ENCODE measurements at regions not wholly inside any gene's neighbourhood (a gene's known extent, or its start where the extent isn't known, plus 50 kb on each side); places are given as distances from the start of the nearest gene placed in this dataset.

DNA sequence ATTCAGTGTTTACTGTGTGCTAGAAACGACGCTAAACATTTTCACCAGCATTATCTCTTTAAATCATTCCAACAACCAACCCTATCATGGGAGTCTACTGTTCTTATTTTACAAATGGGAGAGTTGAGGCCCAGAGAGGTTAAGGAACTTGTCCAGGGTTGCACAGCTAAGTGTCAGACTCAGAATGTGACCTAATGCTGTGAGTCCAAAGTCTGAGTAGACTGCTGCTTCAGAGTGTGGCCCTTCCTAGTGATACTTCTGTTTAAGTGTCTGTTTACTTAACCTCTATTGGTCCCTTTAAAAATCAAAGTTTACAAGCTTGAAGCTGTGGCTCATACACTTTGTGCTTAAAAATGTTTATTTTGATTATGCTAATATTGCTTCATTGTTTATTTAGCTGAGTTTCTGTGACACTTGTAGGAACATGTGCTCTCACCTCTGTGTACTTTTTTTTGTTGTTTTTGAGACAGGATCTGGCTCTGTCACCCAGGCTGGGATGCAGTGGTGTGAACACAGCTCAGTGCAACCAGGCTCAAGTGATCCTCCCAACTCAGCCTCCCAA lies 84.4 kb upstream of the SYPL1 start:
- no peaks in the 10 kb centered on the region for H4K20me1 ChIP-seq (ENCODE audit: insufficient read depth, poor library complexity, severe bottlenecking)
- no peak overlapping the region for H3K27ac ChIP-seq
- no peaks in the 10 kb centered on the region for H3K9me2 ChIP-seq (replicated peaks; ENCODE audit: insufficient read depth)
- H3K4me1 ChIP-seq (ENCODE audit: insufficient read depth): peaks cover 4% of the 10 kb centered on the region
- H2AFZ ChIP-seq: no peak overlapping the region
- 93% methylated on average over 2 of the region's 2 CpGs for whole genome bisulfite sequencing (ENCODE audit: low lambda C conversion rate, missing lambda C conversion rate)
- H3K9me3 ChIP-seq (ENCODE audit: low read depth): no peaks in the 10 kb centered on the region
- H3K27me3 ChIP-seq: peaks cover 2% of the 10 kb centered on the region
- no peak overlapping the region for H3K4me3 ChIP-seq
- H3K4me2 ChIP-seq: no peak overlapping the region
- peak; percentile 34 for DNase-seq (ENCODE audit: low spot score)
- TF ChIP-seq, protein P1, sequence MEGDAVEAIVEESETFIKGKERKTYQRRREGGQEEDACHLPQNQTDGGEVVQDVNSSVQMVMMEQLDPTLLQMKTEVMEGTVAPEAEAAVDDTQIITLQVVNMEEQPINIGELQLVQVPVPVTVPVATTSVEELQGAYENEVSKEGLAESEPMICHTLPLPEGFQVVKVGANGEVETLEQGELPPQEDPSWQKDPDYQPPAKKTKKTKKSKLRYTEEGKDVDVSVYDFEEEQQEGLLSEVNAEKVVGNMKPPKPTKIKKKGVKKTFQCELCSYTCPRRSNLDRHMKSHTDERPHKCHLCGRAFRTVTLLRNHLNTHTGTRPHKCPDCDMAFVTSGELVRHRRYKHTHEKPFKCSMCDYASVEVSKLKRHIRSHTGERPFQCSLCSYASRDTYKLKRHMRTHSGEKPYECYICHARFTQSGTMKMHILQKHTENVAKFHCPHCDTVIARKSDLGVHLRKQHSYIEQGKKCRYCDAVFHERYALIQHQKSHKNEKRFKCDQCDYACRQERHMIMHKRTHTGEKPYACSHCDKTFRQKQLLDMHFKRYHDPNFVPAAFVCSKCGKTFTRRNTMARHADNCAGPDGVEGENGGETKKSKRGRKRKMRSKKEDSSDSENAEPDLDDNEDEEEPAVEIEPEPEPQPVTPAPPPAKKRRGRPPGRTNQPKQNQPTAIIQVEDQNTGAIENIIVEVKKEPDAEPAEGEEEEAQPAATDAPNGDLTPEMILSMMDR (IDR thresholded peaks at IDR 0.05; ENCODE audit: poor library complexity): no peak
- H3K36me3 ChIP-seq (replicated peaks; ENCODE audit: insufficient read depth, low read depth): no peaks in the 10 kb centered on the region
- H3K79me2 ChIP-seq: no peaks in the 10 kb centered on the region

DNA sequence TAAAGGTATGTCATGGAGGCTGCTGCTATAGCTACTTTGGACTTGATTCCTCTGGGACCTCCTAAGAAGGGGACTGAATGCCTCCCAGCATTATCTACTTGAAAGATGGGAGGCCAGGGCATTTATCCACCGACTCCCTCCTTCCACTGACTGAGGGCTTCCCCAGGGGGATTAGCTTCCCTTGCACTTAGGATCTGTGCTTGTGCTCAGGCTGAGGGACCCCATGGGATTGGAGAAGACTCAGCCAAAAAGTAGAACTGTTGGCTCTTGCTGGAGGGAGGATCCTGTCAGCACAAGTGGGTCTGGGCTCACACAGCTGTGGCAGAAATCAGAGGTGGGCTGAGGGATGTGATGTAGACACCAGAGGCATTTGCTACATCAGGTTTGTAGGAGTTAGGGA lies 81.5 kb upstream of the SYPL1 start:
- Histone ChIP-seq H3K9me3 (ENCODE audit: low read depth) (no peaks in the 10 kb centered on the region), H3K9me2 (replicated peaks; ENCODE audit: insufficient read depth) (no peaks in the 10 kb centered on the region), H3K4me2 (no peak overlapping the region), H3K36me3 (replicated peaks; ENCODE audit: insufficient read depth, low read depth) (no peaks in the 10 kb centered on the region), H3K79me2 (no peaks in the 10 kb centered on the region), H3K4me1 (ENCODE audit: insufficient read depth) (no peaks in the 10 kb centered on the region), H3K27me3 (peaks cover 3% of the 10 kb centered on the region), H3K4me3 (no peak overlapping the region), H3K27ac (no peak overlapping the region), H2AFZ (no peak overlapping the region), H4K20me1 (ENCODE audit: insufficient read depth, poor library complexity, severe bottlenecking) (no peaks in the 10 kb centered on the region)
- TF ChIP-seq EZH2 (IDR thresholded peaks at IDR 0.05; ENCODE audit: borderline replicate concordance) (no peak), EZH2phosphoT487 (IDR thresholded peaks at IDR 0.05; ENCODE audit: low read depth, severe bottlenecking, unreplicated experiment) (no peak)
- TF ChIP-seq, protein P1 (IDR thresholded peaks at IDR 0.05; ENCODE audit: poor library complexity): no peak
- DNase-seq (ENCODE audit: low spot score): no peak
- 82% methylated on average over 1 of the region's 1 CpG for WGBS (ENCODE audit: low lambda C conversion rate, missing lambda C conversion rate)

DNA sequence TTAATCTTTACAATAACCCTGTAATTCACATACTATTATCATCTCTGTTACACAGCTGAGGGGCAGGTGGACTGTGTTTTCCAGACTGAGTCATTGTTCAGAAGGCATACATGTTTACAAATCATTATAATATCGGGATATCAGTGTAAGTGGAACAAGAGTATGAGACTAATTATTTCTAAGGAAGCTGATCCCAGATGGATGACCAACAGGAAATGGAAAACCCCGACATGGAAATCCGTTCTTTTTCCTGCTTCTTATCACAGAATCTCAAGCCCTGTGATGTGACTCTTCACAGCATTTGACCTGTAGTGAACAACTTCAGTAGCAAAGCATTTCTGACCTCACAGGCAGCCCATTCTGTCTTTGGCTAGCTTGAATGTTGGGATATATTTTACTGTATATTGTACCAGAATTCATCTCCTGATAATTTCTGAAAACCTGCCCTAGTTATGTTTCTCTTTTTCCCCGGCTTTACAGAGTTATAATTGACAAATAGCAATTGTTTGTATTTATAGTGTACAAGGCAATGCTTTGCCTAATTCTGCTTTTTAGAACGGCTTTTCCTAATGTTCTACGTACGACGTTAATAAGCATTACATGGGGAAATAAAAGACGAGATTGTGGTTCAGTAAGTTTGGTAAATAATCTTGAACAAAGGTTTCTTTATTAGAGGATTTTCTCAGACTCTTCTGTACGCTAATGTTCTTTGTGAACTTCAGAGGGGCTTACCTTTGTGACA lies 78.6 kb upstream of the SYPL1 start:
- Histone ChIP-seq H3K27ac (no peak overlapping the region), H3K4me1 (ENCODE audit: insufficient read depth) (no peaks in the 10 kb centered on the region), H3K9me3 (ENCODE audit: low read depth) (no peaks in the 10 kb centered on the region), H4K20me1 (ENCODE audit: insufficient read depth, poor library complexity, severe bottlenecking) (no peaks in the 10 kb centered on the region), H3K27me3 (peaks cover 3% of the 10 kb centered on the region), H3K4me2 (no peak overlapping the region), H3K9me2 (replicated peaks; ENCODE audit: insufficient read depth) (no peaks in the 10 kb centered on the region), H3K79me2 (no peaks in the 10 kb centered on the region), H3K4me3 (no peak overlapping the region), H3K36me3 (replicated peaks; ENCODE audit: insufficient read depth, low read depth) (no peaks in the 10 kb centered on the region), H2AFZ (no peak overlapping the region)
- TF ChIP-seq EZH2 (IDR thresholded peaks at IDR 0.05; ENCODE audit: borderline replicate concordance): no peak
- no peak for TF ChIP-seq EZH2phosphoT487 (IDR thresholded peaks at IDR 0.05; ENCODE audit: low read depth, severe bottlenecking, unreplicated experiment)
- TF ChIP-seq, protein P1 (IDR thresholded peaks at IDR 0.05; ENCODE audit: poor library complexity): no peak
- no peak for DNase-seq (ENCODE audit: low spot score)
- whole genome bisulfite sequencing (ENCODE audit: low lambda C conversion rate, missing lambda C conversion rate): 84% methylated on average over 10 of the region's 10 CpGs
